GM23338 (cell line): ENCODE measurements at regions not wholly inside any gene's neighbourhood (a gene's known extent, or its start where the extent isn't known, plus 50 kb on each side); places are given as distances from the start of the nearest gene placed in this dataset.

Experiments
- ATAC-seq: fragments of 200-7000 bp; cut with Tn5 transposase; 3 replicates; pipeline ENCODE4 v1.9.1; 2020
- DNase-seq: peaks from one replicate; pipeline ENCODE4 v3.0.0-alpha.2; 2015; ENCODE audit warnings: low spot score
- H2AFZ ChIP-seq: fragments of 200-600 bp; sonication (generic); 2 replicates; pipeline ENCODE4 v1.8.0; 2016; ENCODE audit warnings: antibody characterized with exemption, mild to moderate bottlenecking, moderate library complexity
- H3F3A ChIP-seq: fragments of 200-600 bp; sonication (generic); replicated peaks from 2 replicates; pipeline ENCODE4 v1.8.0; 2017; ENCODE audit warnings: antibody characterized with exemption, mixed run types, low read depth
- H3K27ac ChIP-seq: fragments of 200-600 bp; sonication (generic); 2 replicates; pipeline ENCODE4 v1.6.1; 2016; ENCODE audit warnings: low read depth
- H3K27me3 ChIP-seq: fragments of 200-600 bp; sonication (generic); 2 replicates; pipeline ENCODE4 v1.8.0; 2016; ENCODE audit warnings: mild to moderate bottlenecking, mixed run types, moderate library complexity; ENCODE audit not compliant: insufficient read depth
- H3K36me3 ChIP-seq: fragments of 200-600 bp; sonication (generic); 2 replicates; pipeline ENCODE4 v1.8.0; 2016; ENCODE audit warnings: mild to moderate bottlenecking; ENCODE audit not compliant: insufficient read depth
- H3K4me1 ChIP-seq: fragments of 200-600 bp; sonication (generic); 2 replicates; pipeline ENCODE4 v1.8.0; 2016; ENCODE audit warnings: mild to moderate bottlenecking, moderate library complexity; ENCODE audit not compliant: insufficient read depth
- H3K4me2 ChIP-seq: fragments of 200-600 bp; sonication (generic); 2 replicates; pipeline ENCODE4 v1.7.1; 2017; ENCODE audit warnings: mixed run types
- H3K4me3 ChIP-seq: fragments of 200-600 bp; sonication (generic); 2 replicates; pipeline ENCODE4 v1.6.1; 2016; ENCODE audit warnings: mixed run types
- H3K79me2 ChIP-seq: fragments of 200-600 bp; sonication (generic); replicated peaks from 2 replicates; pipeline ENCODE4 v1.8.0; 2017; ENCODE audit warnings: mild to moderate bottlenecking; ENCODE audit not compliant: insufficient read depth
- H3K9me2 ChIP-seq: fragments of 200-600 bp; sonication (generic); 2 replicates; pipeline ENCODE4 v1.8.0; 2017; ENCODE audit not compliant: insufficient read depth
- H4K20me1 ChIP-seq: fragments of 200-600 bp; sonication (generic); replicated peaks from 2 replicates; pipeline ENCODE4 v1.8.0; 2017; ENCODE audit warnings: mild to moderate bottlenecking; ENCODE audit not compliant: insufficient read depth
- H3K27ac Mint-ChIP-seq: 2 replicates; pipeline ENCODE4 v1.8.0; 2020; ENCODE audit warnings: inconsistent platforms, mild to moderate bottlenecking, moderate library complexity, mixed read lengths
- H3K27me3 Mint-ChIP-seq: 3 replicates; pipeline ENCODE4 v1.8.0; 2022; ENCODE audit warnings: low read depth, mild to moderate bottlenecking, moderate library complexity, mixed read lengths, inconsistent platforms; ENCODE audit not compliant: insufficient read depth, poor library complexity
- H3K36me3 Mint-ChIP-seq: 3 replicates; pipeline ENCODE4 v1.8.0; 2021; ENCODE audit warnings: low read depth, mild to moderate bottlenecking, inconsistent platforms, moderate library complexity, mixed read lengths
- H3K4me1 Mint-ChIP-seq: 3 replicates; pipeline ENCODE4 v1.8.0; 2020; ENCODE audit warnings: mild to moderate bottlenecking, inconsistent platforms, mixed read lengths
- H3K4me3 Mint-ChIP-seq: 3 replicates; pipeline ENCODE4 v1.8.0; 2021; ENCODE audit warnings: moderate library complexity, mild to moderate bottlenecking, inconsistent platforms, mixed read lengths
- H3K9me3 Mint-ChIP-seq: 3 replicates; pipeline ENCODE4 v1.8.0; 2020; ENCODE audit warnings: moderate library complexity, mild to moderate bottlenecking, inconsistent platforms, mixed read lengths
- CREB1 ChIP-seq: fragments of 250-450 bp; sonication (Bioruptor Pico); IDR thresholded peaks from 2 replicates; pipeline ENCODE4 v1.5.0; 2020; ENCODE audit warnings: low read depth, mild to moderate bottlenecking, moderate library complexity
- CTCF ChIP-seq, 2 experiments: fragments of 200-600 bp in 1 of 2; sonication (generic) in 1 of 2; conservative IDR thresholded peaks; 2 replicates each; pipeline versions ENCODE4 v1.5.1 to v1.6.1; 2016 to 2017; ENCODE audit warnings: antibody characterized with exemption in 2 of 2, low read depth in 2 of 2, mild to moderate bottlenecking in 2 of 2, moderate library complexity in 1 of 2
- ETS1 ChIP-seq: IDR thresholded peaks from 2 replicates; pipeline ENCODE4 v1.6.1; 2016; ENCODE audit warnings: antibody characterized with exemption
- EZH2 ChIP-seq: fragments of 200-600 bp; sonication (generic); IDR thresholded peaks from one replicate; pipeline ENCODE4 v1.8.0; 2017; ENCODE audit warnings: antibody characterized with exemption, mild to moderate bottlenecking, low read depth; ENCODE audit not compliant: unreplicated experiment
- EZH2phosphoT487 ChIP-seq: fragments of 200-600 bp; sonication (generic); IDR thresholded peaks from one replicate; pipeline ENCODE4 v1.8.1; 2018; ENCODE audit warnings: antibody characterized with exemption; ENCODE audit not compliant: unreplicated experiment
- JUNB ChIP-seq: IDR thresholded peaks from one replicate; pipeline ENCODE4 v1.6.1; 2016; ENCODE audit warnings: antibody characterized with exemption; ENCODE audit not compliant: unreplicated experiment
- NANOG ChIP-seq: IDR thresholded peaks from 2 replicates; pipeline ENCODE4 v1.6.1; 2016; ENCODE audit warnings: antibody characterized with exemption, borderline replicate concordance
- POLR2AphosphoS5 ChIP-seq: IDR thresholded peaks from 2 replicates; pipeline ENCODE4 v1.6.1; 2016; ENCODE audit warnings: antibody characterized with exemption, low read depth
- REST ChIP-seq: IDR thresholded peaks from one replicate; pipeline ENCODE4 v1.6.1; 2018; ENCODE audit warnings: antibody characterized with exemption; ENCODE audit not compliant: unreplicated experiment
- STAT1 ChIP-seq: IDR thresholded peaks from one replicate; pipeline ENCODE4 v1.6.1; 2016; ENCODE audit warnings: antibody characterized with exemption; ENCODE audit not compliant: unreplicated experiment
- ZNF114 ChIP-seq: fragments of 250-450 bp; sonication (Bioruptor Pico); IDR thresholded peaks from 2 replicates; pipeline ENCODE4 v1.5.0; 2020; ENCODE audit warnings: mild to moderate bottlenecking, moderate library complexity
- ZNF331 ChIP-seq: fragments of 250-450 bp; sonication (Bioruptor Pico); IDR thresholded peaks from 2 replicates; pipeline ENCODE4 v1.5.0; 2020; ENCODE audit warnings: low read depth, mild to moderate bottlenecking, moderate library complexity
- ZNF462 ChIP-seq: fragments of 250-450 bp; sonication (Bioruptor Pico); IDR thresholded peaks from 2 replicates; pipeline ENCODE4 v1.5.0; 2020; ENCODE audit warnings: mild to moderate bottlenecking, moderate library complexity

- TF ChIP-seq ZNF462 (CRISPR knock-in tag): no peak
- no peak for TF ChIP-seq EZH2
- no peak for TF ChIP-seq CTCF (conservative IDR thresholded peaks at IDR 0.05; ENCODE audit: low read depth in 2 of 2)
- TF ChIP-seq ZNF331 (CRISPR knock-in tag): no peak
- TF ChIP-seq STAT1: no peak
- TF ChIP-seq POLR2AphosphoS5: no peak
- no peak for TF ChIP-seq ETS1
- TF ChIP-seq CREB1 (CRISPR knock-in tag): no peak
- TF ChIP-seq NANOG: no peak
- no peak for TF ChIP-seq EZH2phosphoT487
- TF ChIP-seq JUNB: no peak
- TF ChIP-seq REST: no peak
- TF ChIP-seq ZNF114 (CRISPR knock-in tag): no peak
- Histone ChIP-seq H3K9me2 (peaks cover 9% of the 10 kb centered on the region; the same call in 1 of the 2 replicates), H3F3A (no peaks in the 10 kb centered on the region), H3K79me2 (no peaks in the 10 kb centered on the region), H3K4me1 (peaks cover 10% of the 10 kb centered on the region), H3K27me3 (no peaks in the 10 kb centered on the region), H3K4me2 (no peak overlapping the region), H3K27ac (no peak overlapping the region), H2AFZ (no peak overlapping the region), H4K20me1 (no peaks in the 10 kb centered on the region), H3K36me3 (0 out of 2 replicates have a peak, but pooled peaks cover 3% of the 10 kb centered on the region), H3K4me3 (no peak overlapping the region)
- Mint-ChIP-seq H3K4me3 (no peak overlapping the region), H3K36me3 (no peaks in the 10 kb centered on the region), H3K9me3 (no peaks in the 10 kb centered on the region), H3K4me1 (peaks cover 9% of the 10 kb centered on the region), H3K27me3 (peaks cover 4% of the 10 kb centered on the region), H3K27ac (no peak overlapping the region)
- no peak for DNase-seq
- ATAC-seq: no peak
Measured at GRCh38 chr11:27205779-27206570, 157.0 kb downstream of the CCDC34 start.
